B cell (primary cell): ENCODE measurements at regions not wholly inside any gene's neighbourhood (a gene's known extent, or its start where the extent isn't known, plus 50 kb on each side); places are given as distances from the start of the nearest gene placed in this dataset.

Experiments
- ATAC-seq: fragments of 200-7000 bp; cut with Tn5 transposase; one replicate; pipeline ENCODE4 v1.10.0; 2021; ENCODE audit warnings: low read depth, mild to moderate bottlenecking, moderate number of reproducible peaks, moderate library complexity
- CTCF ChIA-PET: fragments of 350-600 bp; sonication (Branson Sonifier 250); formaldehyde crosslinking; loops from one replicate; lab custom pipeline; 2021; ENCODE audit warnings: antibody characterized with exemption, inconsistent platforms; lab: Charles Lee
- POLR2A ChIA-PET: fragments of 350-600 bp; sonication (Branson Sonifier 250); formaldehyde crosslinking; loops from one replicate; lab custom pipeline; 2021; ENCODE audit warnings: antibody characterized with exemption; lab: Charles Lee
- DNase-seq: peaks from one replicate; pipeline ENCODE4 v3.0.0; 2013
- H2AFZ ChIP-seq: 2 replicates; pipeline ENCODE4 v1.6.1; 2012; ENCODE audit warnings: mild to moderate bottlenecking, low read depth, low read length; ENCODE audit not compliant: insufficient read depth, poor library complexity, severe bottlenecking
- H3K27ac ChIP-seq, 2 donors: 1 replicate in 1 of 2; 2 replicates in 1 of 2; pipeline ENCODE4 v1.5.1; 2012 to 2013; ENCODE audit warnings: low read length in 2 of 2, mild to moderate bottlenecking in 2 of 2, moderate library complexity in 1 of 2
- H3K27me3 ChIP-seq, 4 experiments: fragments of 200-600 bp in 1 of 4; sonication (generic) in 1 of 4; replicated peaks in 1 of 4; 1 replicate in 2 of 4; 2 replicates in 2 of 4; pipeline versions ENCODE4 v1.6.1 to v1.7.0; 2013 to 2016; ENCODE audit warnings: low read length in 3 of 4, mild to moderate bottlenecking in 2 of 4, mixed read lengths in 1 of 4, moderate library complexity in 1 of 4; ENCODE audit not compliant: insufficient read depth in 4 of 4, control insufficient read depth in 3 of 4; ENCODE audit errors: control extremely low read depth in 1 of 4
- H3K36me3 ChIP-seq, 2 experiments: replicated peaks in 1 of 2; 1 replicate in 1 of 2; 2 replicates in 1 of 2; pipeline versions ENCODE4 v1.6.1 to v1.7.1; 2013; ENCODE audit warnings: low read length in 1 of 2; ENCODE audit not compliant: insufficient read depth in 2 of 2, control insufficient read depth in 1 of 2; ENCODE audit errors: control extremely low read depth in 1 of 2, extremely low read depth in 1 of 2
- H3K4me1 ChIP-seq, 2 donors: fragments of 200-600 bp in 1 of 2; sonication (generic) in 1 of 2; 1 replicate in 1 of 2; 2 replicates in 1 of 2; pipeline versions ENCODE4 v1.5.1 to v1.6.1; 2013 to 2017; ENCODE audit warnings: low read length in 2 of 2; ENCODE audit not compliant: control insufficient read depth in 2 of 2, insufficient read depth in 2 of 2
- H3K4me2 ChIP-seq: replicated peaks from 2 replicates; pipeline ENCODE3; 2012; ENCODE audit warnings: mild to moderate bottlenecking, low read depth, low read length; ENCODE audit not compliant: poor library complexity, severe bottlenecking
- H3K4me3 ChIP-seq, 5 experiments: fragments of 200-600 bp in 1 of 5; sonication (generic) in 1 of 5; 1 replicate in 3 of 5; 2 replicates in 2 of 5; pipeline versions ENCODE4 v1.5.1 to v1.7.0; 2011 to 2016; ENCODE audit warnings: low read length in 4 of 5, mild to moderate bottlenecking in 4 of 5, low read depth in 2 of 5, control low read depth in 1 of 5, moderate library complexity in 1 of 5; ENCODE audit not compliant: insufficient read depth in 1 of 5; ENCODE audit errors: control extremely low read depth in 1 of 5, extremely low read depth in 1 of 5
- H3K79me2 ChIP-seq: fragments of 200-600 bp; sonication (generic); one replicate; pipeline ENCODE4 v1.6.0; 2016; ENCODE audit warnings: low read length; ENCODE audit not compliant: control insufficient read depth, insufficient read depth
- H3K9ac ChIP-seq: fragments of 200-600 bp; sonication (generic); 2 replicates; pipeline ENCODE4 v1.6.1; 2017; ENCODE audit warnings: mild to moderate bottlenecking, low read length, moderate library complexity
- H3K9me3 ChIP-seq, 3 donors: one replicate each; pipeline versions ENCODE4 v1.6.1 to v1.7.1; 2013; ENCODE audit warnings: low read length in 2 of 3; ENCODE audit not compliant: control insufficient read depth in 2 of 3, insufficient read depth in 1 of 3; ENCODE audit errors: control extremely low read depth in 1 of 3
- H4K20me1 ChIP-seq: 2 replicates; pipeline ENCODE4 v1.6.0; 2012; ENCODE audit warnings: mild to moderate bottlenecking, low read length; ENCODE audit not compliant: insufficient read depth, control insufficient read depth, poor library complexity, severe bottlenecking
- H3K27ac Mint-ChIP-seq: one replicate; pipeline ENCODE4 v1.8.0; 2021; ENCODE audit warnings: mixed read lengths
- H3K27me3 Mint-ChIP-seq: one replicate; pipeline ENCODE4 v1.8.0; 2021; ENCODE audit warnings: mixed read lengths
- H3K4me1 Mint-ChIP-seq: one replicate; pipeline ENCODE4 v1.8.0; 2021; ENCODE audit warnings: mixed read lengths
- H3K4me3 Mint-ChIP-seq: one replicate; pipeline ENCODE4 v1.8.0; 2021; ENCODE audit warnings: mixed read lengths
- H3K9me3 Mint-ChIP-seq: one replicate; pipeline ENCODE4 v1.8.0; 2022; ENCODE audit warnings: mixed read lengths; ENCODE audit not compliant: insufficient read depth
- EZH2 ChIP-seq: IDR thresholded peaks from 2 replicates; pipeline ENCODE4 v1.6.1; 2012; ENCODE audit warnings: borderline replicate concordance, low read depth, mild to moderate bottlenecking, moderate library complexity, low read length; ENCODE audit not compliant: insufficient read depth, poor library complexity, severe bottlenecking
- WGBS: methylation state at CpG from one replicate; pipeline ENCODE4 v1.1.5; 2013; ENCODE audit warnings: missing lambda C conversion rate; ENCODE audit not compliant: insufficient coverage; 5-methylcytosine and 5-hydroxymethylcytosine counted together
- intact Hi-C: fragments of 100-400 bp; cut with micrococcal nuclease; formaldehyde crosslinking; loops from one replicate; pipeline ENCODE4 v1.10.0; 2022
- TF ChIP-seq, protein P1 (sequence below): fragments of 200-600 bp; IDR thresholded peaks from one replicate; pipeline ENCODE4 v1.8.0; 2022; ENCODE audit warnings: antibody characterized with exemption, mild to moderate bottlenecking

DNA sequence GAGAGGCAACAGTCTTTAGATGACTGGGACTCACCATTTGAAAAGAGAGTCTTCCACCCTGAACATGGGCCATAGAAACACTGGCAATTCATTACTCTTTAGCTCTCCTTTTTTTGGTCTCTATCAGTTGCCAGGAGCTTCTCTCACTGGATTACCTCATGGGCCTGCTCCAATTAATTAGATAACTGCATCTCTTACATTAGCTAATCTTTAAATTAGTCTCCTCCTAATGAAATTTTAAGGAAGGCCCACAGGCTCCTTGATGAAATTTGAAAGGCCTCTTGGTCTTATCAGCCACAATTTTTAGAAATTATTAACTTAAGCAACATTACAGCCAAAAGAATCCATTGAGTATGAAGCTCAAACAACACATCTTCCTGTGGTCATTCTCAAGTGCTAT, 184.4 kb downstream of the UNC5CL start:
- POLR2A ChIA-PET: no interaction called here
- no peak overlapping the region for H3K9ac ChIP-seq
- peaks cover 7% of the 10 kb centered on the region for H3K27me3 Mint-ChIP-seq
- H3K9me3 Mint-ChIP-seq: no peaks in the 10 kb centered on the region
- CTCF ChIA-PET: no interaction called here
- intact Hi-C loops: no loop called here
- ATAC-seq (no peak), DNase-seq (no peak)
- H3K4me1 Mint-ChIP-seq: peaks cover 8% of the 10 kb centered on the region
- peaks cover 0 to 4% of the 10 kb centered on the region in 2 donors for H3K4me1 ChIP-seq
- H3K27ac ChIP-seq: no peak overlapping the region
- H3K27me3 ChIP-seq: peaks cover 0 to 3% (median 1%) of the 10 kb centered on the region in 4 experiments
- no peak overlapping the region for H3K4me3 Mint-ChIP-seq
- no peak overlapping the region for H3K4me3 ChIP-seq
- TF ChIP-seq EZH2: no peak
- TF ChIP-seq, protein P1, sequence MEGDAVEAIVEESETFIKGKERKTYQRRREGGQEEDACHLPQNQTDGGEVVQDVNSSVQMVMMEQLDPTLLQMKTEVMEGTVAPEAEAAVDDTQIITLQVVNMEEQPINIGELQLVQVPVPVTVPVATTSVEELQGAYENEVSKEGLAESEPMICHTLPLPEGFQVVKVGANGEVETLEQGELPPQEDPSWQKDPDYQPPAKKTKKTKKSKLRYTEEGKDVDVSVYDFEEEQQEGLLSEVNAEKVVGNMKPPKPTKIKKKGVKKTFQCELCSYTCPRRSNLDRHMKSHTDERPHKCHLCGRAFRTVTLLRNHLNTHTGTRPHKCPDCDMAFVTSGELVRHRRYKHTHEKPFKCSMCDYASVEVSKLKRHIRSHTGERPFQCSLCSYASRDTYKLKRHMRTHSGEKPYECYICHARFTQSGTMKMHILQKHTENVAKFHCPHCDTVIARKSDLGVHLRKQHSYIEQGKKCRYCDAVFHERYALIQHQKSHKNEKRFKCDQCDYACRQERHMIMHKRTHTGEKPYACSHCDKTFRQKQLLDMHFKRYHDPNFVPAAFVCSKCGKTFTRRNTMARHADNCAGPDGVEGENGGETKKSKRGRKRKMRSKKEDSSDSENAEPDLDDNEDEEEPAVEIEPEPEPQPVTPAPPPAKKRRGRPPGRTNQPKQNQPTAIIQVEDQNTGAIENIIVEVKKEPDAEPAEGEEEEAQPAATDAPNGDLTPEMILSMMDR: no peak
- H2AFZ ChIP-seq: no peak overlapping the region
- no peaks in the 10 kb centered on the region for H3K79me2 ChIP-seq
- H3K9me3 ChIP-seq: no peaks in the 10 kb centered on the region
- no peak overlapping the region for H3K4me2 ChIP-seq
- no peaks in the 10 kb centered on the region for H3K36me3 ChIP-seq
- H4K20me1 ChIP-seq: no peaks in the 10 kb centered on the region
- H3K27ac Mint-ChIP-seq: no peak overlapping the region

DNA sequence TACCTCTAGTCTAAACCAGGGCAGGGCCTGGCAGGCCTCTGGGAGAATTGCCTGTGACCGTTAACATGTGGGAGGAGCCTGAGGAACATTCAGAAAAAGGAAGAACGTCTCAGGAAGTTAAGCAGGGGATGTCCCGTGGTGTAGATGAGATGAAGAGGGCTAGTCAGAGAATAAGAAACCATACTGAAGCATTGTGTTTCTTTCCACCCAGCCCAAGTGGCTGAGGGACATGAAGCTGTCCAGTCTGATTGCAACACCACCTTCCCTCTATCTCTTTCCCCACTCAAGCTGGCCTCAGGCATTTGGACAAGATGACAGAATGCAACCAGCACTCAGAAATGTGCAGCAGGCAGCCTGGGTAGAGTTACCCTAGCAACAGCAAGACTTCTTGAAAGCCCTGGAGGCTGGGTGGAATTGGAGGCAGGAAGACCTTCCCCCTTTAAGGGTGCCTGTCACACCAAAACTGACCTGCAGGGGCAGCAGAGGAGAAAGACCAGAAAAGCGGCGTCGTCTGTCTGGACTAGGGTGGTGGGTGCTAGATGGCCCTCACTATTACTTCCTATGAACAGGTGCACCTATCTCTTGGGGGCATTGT, 186.1 kb downstream of the UNC5CL start:
- Mint-ChIP-seq H3K4me1 (peaks cover 4% of the 10 kb centered on the region), H3K4me3 (no peak overlapping the region), H3K9me3 (no peaks in the 10 kb centered on the region), H3K27me3 (peaks cover 16% of the 10 kb centered on the region), H3K27ac (no peak overlapping the region)
- H3K9ac ChIP-seq: no peak overlapping the region
- H4K20me1 ChIP-seq: no peaks in the 10 kb centered on the region
- no peak overlapping the region for H3K27ac ChIP-seq
- no peak overlapping the region for H3K4me2 ChIP-seq
- ChIA-PET POLR2A (no interaction called here), CTCF (no interaction called here)
- H3K79me2 ChIP-seq: no peaks in the 10 kb centered on the region
- H3K36me3 ChIP-seq: no peaks in the 10 kb centered on the region
- H3K4me3 ChIP-seq: no peak overlapping the region
- peaks cover 0 to 3% (median 1%) of the 10 kb centered on the region in 4 experiments for H3K27me3 ChIP-seq
- 7% methylated on average over 3 of the region's 6 CpGs for WGBS
- TF ChIP-seq, protein P1: no peak
- TF ChIP-seq EZH2: no peak
- intact Hi-C loops: no loop called here
- H3K4me1 ChIP-seq: peaks cover 0 to 4% of the 10 kb centered on the region in 2 donors
- DNase-seq (no peak), ATAC-seq (no peak)
- peak overlapping the region; percentile 32 for H2AFZ ChIP-seq
- H3K9me3 ChIP-seq: no peaks in the 10 kb centered on the region
